ENCODE measurements at regions not wholly inside any gene's neighbourhood (a gene's known extent, or its start where the extent isn't known, plus 50 kb on each side); places are given as distances from the start of the nearest gene placed in this dataset.
"Not testable (repeated sequence)": the region's sequence is repeated elsewhere in the genome, so short reads cannot be mapped to it uniquely, and the experiment has no call there.

DNA sequence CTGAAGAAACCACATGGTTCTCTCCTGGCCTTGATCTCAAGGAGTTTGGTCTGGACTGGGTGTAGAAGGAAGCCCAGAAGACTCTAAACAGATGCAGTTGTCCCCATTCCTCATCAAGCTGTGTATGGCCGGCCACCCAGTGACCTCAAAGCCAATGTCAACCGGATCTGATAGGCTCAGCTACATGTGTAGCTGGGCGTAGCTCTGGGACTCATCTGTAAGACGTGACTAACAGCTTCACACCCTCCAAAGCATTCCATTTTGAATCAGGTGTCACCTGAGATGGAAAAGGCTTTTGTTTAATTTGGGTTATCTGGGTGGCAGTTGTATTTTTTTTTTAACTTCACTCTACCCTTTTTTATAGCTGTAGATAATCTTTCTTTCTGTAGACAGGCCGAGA lies 130.4 kb downstream of the ABCC12 start:
- TF ChIP-seq POLR2A (IDR thresholded peaks at IDR 0.05) = no peak
- TF ChIP-seq, protein P1, sequence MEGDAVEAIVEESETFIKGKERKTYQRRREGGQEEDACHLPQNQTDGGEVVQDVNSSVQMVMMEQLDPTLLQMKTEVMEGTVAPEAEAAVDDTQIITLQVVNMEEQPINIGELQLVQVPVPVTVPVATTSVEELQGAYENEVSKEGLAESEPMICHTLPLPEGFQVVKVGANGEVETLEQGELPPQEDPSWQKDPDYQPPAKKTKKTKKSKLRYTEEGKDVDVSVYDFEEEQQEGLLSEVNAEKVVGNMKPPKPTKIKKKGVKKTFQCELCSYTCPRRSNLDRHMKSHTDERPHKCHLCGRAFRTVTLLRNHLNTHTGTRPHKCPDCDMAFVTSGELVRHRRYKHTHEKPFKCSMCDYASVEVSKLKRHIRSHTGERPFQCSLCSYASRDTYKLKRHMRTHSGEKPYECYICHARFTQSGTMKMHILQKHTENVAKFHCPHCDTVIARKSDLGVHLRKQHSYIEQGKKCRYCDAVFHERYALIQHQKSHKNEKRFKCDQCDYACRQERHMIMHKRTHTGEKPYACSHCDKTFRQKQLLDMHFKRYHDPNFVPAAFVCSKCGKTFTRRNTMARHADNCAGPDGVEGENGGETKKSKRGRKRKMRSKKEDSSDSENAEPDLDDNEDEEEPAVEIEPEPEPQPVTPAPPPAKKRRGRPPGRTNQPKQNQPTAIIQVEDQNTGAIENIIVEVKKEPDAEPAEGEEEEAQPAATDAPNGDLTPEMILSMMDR (IDR thresholded peaks at IDR 0.05) = no peak
- WGBS, 2 donors = 53 to 75% methylated on average over 5 of the region's 5 CpGs
- Histone ChIP-seq H3K9me3 (no peaks in the 10 kb centered on the region), H3K36me3 (no peaks in the 10 kb centered on the region), H3K4me3 (no peak overlapping the region), H3K4me1 (no peaks in the 10 kb centered on the region), H3K27ac (no peak overlapping the region), H3K27me3 (no peaks in the 10 kb centered on the region)
- intact Hi-C loops (cut with DNase I) = no loop called here
- DNase-seq = no peak

DNA sequence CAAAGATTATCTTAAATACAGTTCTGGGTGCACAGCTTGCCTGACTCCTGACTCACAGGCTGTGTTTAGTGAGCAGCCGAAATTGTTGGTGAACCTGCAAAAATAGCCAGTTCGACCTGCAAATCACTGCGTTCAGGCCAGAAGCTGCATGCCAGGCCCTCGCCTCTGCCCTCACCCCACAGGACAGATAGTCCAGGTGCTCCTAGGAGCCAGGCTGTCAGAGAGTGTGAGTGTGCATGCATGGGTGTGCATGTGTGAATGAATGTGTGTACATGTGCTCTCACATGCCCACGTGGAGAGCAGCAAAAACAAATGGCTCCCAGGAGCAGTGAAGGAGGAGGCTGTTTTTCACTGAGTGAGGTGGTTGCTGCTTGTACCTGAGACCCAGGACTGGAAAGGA lies 131.8 kb downstream of the ABCC12 start:
- no peaks in the 10 kb centered on the region for H3K4me1 ChIP-seq
- 36 to 43% methylated on average over 5 of the region's 5 CpGs for WGBS, 2 donors

GRCh38 chr16:48022496-48022895 lies 133.3 kb downstream of the ABCC12 start:
- Histone ChIP-seq H3K4me1 (no peaks in the 10 kb centered on the region), H3K27ac (no peak overlapping the region), H3K36me3 (no peaks in the 10 kb centered on the region), H3K27me3 (no peaks in the 10 kb centered on the region), H3K4me3 (no peak overlapping the region), H3K9me3 (no peaks in the 10 kb centered on the region)
- no peak for TF ChIP-seq POLR2A (IDR thresholded peaks at IDR 0.05)
- TF ChIP-seq, protein P1 (IDR thresholded peaks at IDR 0.05) = no peak
- no peak for DNase-seq
- WGBS, 2 donors = 51 to 71% methylated on average over 1 to 5 of the region's 5 CpGs
- intact Hi-C loops (cut with DNase I) = no loop called here

More for the DNA sequence above, 131.8 kb downstream of the ABCC12 start:
- Histone ChIP-seq H3K27me3 (no peaks in the 10 kb centered on the region), H3K9me3 (no peaks in the 10 kb centered on the region), H3K36me3 (no peaks in the 10 kb centered on the region), H3K4me3 (no peak overlapping the region), H3K27ac (no peak overlapping the region)
- TF ChIP-seq POLR2A (IDR thresholded peaks at IDR 0.05) = no peak
- no peak for DNase-seq
- intact Hi-C loops (cut with DNase I) = no loop called here

DNA sequence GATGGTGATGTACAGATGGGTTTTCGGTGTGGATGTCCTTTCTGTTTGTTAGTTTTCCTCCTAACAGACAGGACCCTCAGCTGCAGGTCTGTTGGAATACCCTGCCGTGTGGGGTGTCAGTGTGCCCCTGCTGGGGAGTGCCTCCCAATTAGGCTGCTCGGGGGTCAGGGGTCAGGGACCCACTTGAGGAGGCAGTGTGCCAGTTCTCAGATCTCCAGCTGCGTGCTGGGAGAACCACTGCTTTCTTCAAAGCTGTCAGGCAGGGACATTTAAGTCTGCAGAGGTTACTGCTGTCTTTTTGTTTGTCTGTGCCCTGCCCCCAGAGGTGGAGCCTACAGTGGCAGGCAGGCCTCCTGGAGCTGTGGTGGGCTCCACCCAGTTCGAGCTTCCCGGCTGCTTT lies 135.2 kb downstream of the ABCC12 start:
- DNase-seq; H3K9me3 ChIP-seq; H3K27me3 ChIP-seq; H3K4me3 ChIP-seq; H3K4me1 ChIP-seq; H3K36me3 ChIP-seq; intact Hi-C loops (cut with DNase I); H3K27ac ChIP-seq: not testable (repeated sequence)
- WGBS, 2 donors = 17% methylated on average over 2 of the region's 6 CpGs; no CpG with 5 or more reads in 1 of the 2 donors

DNA sequence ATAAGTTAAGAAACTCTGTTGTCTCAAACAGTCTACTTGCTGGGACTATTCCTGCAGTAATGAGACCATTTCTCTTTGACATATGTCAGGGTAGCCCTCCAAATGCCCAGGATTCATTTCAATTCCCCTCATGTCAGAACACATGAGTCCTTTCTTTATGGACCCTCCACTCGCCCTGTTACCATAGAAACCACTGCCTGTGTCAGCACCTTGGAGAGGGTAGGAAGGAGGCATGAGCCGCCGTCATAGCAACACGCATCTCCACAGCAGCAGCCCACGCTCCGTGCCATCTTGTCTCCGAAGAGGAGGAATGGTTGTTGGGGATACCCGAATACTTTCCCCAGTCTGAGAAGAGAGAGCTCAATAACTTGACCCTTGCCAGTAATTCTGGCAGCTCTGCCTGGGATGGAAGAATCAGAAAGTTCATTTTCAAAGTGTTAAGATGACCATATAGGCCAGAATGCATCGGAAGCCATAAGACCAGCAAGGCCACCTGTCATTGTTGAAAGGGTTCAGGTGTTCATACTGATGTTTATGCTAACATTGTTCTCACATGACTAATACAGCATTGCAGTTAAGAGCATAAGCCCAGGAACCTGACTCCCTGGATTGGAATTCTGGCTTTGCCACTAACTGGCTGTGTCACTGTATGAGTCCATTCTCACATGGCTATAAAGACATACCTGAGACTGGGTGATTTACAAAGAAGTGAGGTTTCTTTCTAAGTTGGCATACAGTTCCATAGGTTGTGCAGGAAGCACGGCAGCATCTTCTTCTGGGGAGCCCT lies 141.3 kb downstream of the ABCC12 start:
- 65 to 79% methylated on average over 4 to 7 of the region's 10 CpGs for WGBS, 2 donors
- intact Hi-C loops (cut with DNase I) = no loop called here

GRCh38 chr16:48013491-48013901 lies 142.3 kb downstream of the ABCC12 start:
- intact Hi-C loops (cut with DNase I) = no loop called here
- Histone ChIP-seq H3K27me3 (no peaks in the 10 kb centered on the region), H3K27ac (no peak overlapping the region), H3K9me3 (no peaks in the 10 kb centered on the region), H3K4me1 (no peaks in the 10 kb centered on the region), H3K36me3 (no peaks in the 10 kb centered on the region), H3K4me3 (no peak overlapping the region)
- WGBS, 2 donors = 29 to 48% methylated on average over 6 of the region's 6 CpGs
- no peak for TF ChIP-seq POLR2A (IDR thresholded peaks at IDR 0.05)
- TF ChIP-seq, protein P1 (IDR thresholded peaks at IDR 0.05) = no peak
- DNase-seq = no peak

More for the DNA sequence above, 141.3 kb downstream of the ABCC12 start:
- DNase-seq = no peak
- Histone ChIP-seq H3K4me3 (no peak overlapping the region), H3K9me3 (no peaks in the 10 kb centered on the region), H3K36me3 (no peaks in the 10 kb centered on the region), H3K4me1 (no peaks in the 10 kb centered on the region), H3K27me3 (no peaks in the 10 kb centered on the region), H3K27ac (no peak overlapping the region)
- TF ChIP-seq, protein P1 (IDR thresholded peaks at IDR 0.05) = no peak
- no peak for TF ChIP-seq POLR2A (IDR thresholded peaks at IDR 0.05)
